Stimulated activated naive CD4-positive, alpha-beta T cell (primary cell): ENCODE measurements at regions not wholly inside any gene's neighbourhood (a gene's known extent, or its start where the extent isn't known, plus 50 kb on each side); places are given as distances from the start of the nearest gene placed in this dataset.

Source experiments
- DNase-seq, 6 experiments: peaks; one replicate each; lab custom pipeline; 2025; lab: John Stamatoyannopoulos, UW

DNA sequence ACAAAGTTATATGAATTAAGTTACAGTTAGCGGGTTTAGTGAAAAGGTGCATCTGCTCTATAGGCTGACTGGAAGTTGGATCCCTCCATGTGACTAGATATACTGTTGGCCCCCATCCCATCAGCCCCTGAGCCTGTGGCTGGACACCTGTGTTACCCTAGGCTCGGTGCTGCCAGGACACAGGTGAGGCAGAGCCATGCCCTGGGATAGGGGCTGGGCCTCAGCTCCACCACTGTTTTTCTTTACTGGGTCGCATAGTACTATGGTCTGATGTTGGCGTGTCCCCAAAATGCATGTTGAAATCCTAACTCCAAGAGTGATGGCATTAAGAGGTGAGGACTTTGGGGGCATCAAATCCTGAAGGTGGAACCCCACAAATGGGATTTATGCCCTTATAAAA lies 638.6 kb upstream of the ID2 start:
- DNase-seq: no peak

DNA sequence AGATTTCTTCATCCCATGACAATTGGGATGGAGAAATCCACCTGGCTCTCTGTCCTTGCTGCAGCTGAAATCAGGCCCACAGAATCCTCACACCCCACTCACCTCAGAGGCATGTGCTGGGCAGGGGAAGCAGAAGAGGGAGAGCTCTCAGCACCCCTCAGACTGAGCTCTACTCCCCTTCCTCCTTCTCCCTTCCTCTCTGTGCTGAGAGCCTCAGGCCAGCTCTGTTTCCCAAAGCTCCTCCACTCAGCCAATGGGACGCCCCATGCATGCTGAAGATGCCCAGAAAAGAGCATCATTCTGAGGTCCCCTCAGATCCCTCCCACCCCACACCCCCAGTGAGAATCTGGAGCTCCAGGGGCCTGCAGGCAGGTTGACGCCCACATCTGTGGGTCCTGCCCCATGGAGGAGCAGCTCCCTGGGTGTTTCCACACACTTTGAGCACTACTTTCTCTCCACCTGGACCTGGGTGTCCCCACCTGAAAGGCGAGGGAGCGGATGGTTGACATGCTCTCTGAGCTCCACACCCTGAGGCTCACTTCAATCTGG lies 637.7 kb upstream of the ID2 start:
- DNase-seq: no peak

DNA sequence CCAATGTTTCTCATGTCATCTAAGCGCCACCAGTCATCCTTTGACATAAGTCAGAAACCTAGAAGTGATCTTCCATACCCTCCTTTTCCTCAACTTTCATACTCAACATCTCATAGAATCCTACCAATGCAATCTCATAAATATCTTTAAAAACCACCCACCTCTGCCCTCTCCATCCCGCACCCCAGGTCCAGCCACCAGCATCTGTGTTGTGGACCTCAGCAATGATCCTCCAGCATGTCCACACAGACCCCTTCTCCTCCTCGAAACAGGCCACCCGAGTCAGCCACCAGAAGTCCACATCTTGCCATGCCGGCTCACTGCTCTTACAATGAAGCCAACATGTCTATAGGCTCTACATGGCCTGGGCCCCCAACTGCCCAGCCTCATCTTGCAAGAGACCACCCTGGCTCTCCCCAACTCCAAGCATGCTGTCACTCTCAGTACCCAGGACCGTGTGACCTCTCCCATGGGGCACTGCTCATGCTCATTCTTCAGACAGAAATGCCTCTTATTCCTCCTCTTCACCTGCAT lies 636.7 kb upstream of the ID2 start:
- no peak for DNase-seq

GRCh38 chr2:8046849-8047248 lies 635.0 kb upstream of the ID2 start:
- DNase-seq: no peak

- DNase-seq: no peak
Observed at GRCh38 chr2:8049176-8049575, 632.7 kb upstream of the ID2 start.

GRCh38 chr2:8049851-8050571 lies 631.8 kb upstream of the ID2 start:
- DNase-seq: no peak

GRCh38 chr2:8053216-8053615 lies 628.6 kb upstream of the ID2 start:
- DNase-seq: no peak

GRCh38 chr2:8054070-8054469 lies 627.8 kb upstream of the ID2 start:
- no peak for DNase-seq

DNA sequence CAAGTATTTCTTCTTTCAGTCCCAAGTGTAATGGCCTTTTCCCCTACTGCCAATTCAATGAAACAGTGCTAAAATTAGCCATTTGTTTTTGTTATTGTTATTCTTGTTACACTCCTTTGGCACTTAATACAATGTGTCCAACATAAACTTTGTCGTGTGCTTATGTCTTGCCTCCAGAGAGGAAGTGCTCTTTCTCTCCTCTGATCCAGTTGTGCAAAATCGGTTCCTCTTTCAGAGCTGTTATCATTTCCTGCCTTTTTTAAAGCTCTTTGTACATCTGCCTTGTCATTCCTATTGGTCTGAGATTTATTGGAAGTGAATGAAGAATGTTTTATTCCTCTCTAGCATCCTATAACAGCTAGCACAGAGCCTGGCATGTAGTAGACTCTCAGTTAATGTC lies 623.2 kb upstream of the ID2 start:
- DNase-seq: no peak

DNA sequence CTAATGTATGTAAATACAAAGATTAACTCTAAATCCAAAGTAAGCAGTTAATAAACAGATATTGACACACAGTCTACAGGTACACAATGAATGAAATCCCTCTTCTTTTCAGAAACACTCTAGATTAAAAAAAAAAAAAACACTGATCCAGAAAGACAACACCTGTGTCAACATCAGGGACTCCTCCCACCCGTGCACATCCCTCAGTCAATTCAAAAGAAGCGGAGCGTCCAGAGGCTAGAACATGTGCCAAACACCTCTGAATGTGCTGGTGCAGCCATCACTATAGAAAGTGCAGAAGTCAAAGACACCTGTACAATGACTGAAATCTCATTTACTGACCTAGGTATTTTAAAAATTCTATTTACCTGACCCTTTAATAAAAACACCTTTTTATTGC lies 622.6 kb upstream of the ID2 start:
- no peak for DNase-seq

GRCh38 chr2:8059794-8060193 lies 622.1 kb upstream of the ID2 start:
- DNase-seq: no peak

GRCh38 chr2:8061219-8061618 lies 620.6 kb upstream of the ID2 start:
- DNase-seq: no peak

GRCh38 chr2:8064603-8065002 lies 617.3 kb upstream of the ID2 start:
- DNase-seq: no peak

DNA sequence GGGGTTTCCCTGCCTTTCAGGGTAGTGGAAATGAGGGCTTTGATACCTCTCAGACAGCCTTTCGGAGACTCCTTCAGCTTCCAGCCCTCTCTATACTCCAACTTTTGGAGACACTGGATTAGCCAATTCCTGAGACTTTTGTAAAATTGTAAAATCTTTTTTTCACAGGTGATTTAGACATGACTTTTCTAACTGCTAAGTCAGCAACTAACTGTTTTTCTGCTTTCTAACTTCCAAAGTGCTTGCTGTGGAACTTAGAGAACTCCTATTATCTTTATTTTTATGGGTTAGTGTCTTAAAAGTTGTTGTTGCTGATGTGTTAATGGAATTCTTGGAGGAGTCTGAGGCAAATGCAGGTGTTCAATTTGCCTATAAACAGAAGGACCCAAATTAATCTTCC lies 616.7 kb upstream of the ID2 start:
- DNase-seq: no peak

GRCh38 chr2:8067784-8068336 lies 614.0 kb upstream of the ID2 start:
- DNase-seq: no peak

DNA sequence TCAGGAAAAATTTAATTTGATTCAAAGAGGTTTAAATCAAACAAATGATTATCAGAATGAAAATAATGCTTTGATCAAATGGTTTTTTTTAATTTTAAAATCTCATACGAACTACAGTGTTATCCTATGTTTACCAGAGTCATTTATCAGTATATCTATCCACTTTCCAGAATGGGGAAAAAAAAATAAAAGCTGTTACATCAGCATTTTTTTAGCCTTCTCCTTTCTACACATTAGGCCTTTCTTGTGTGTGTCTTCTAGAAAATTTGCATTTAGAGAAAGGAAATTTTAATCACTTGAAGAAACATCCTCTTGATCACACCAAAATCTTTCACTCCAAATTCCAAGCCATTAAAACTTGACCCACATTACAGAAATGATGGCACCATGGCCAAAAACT lies 608.9 kb upstream of the ID2 start:
- DNase-seq: no peak

DNA sequence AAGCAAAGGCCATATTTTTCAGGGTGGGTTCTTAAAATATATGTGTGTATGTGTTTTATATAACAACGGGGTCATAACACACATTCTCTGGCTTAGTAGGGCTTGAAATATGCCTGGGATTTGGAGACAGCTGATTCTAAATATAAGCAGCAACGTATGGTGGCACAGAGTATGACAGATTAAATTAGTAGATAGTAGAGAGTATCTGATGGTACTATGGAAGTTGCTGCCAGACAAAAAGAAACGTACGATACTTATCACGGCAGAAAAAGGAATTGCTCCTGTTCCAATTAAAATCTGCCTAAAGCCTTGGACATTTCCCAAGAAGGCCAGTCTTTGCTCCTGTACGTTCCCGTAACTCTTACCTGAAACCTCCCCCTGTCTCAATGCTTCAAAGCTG lies 607.9 kb upstream of the ID2 start:
- no peak for DNase-seq

DNA sequence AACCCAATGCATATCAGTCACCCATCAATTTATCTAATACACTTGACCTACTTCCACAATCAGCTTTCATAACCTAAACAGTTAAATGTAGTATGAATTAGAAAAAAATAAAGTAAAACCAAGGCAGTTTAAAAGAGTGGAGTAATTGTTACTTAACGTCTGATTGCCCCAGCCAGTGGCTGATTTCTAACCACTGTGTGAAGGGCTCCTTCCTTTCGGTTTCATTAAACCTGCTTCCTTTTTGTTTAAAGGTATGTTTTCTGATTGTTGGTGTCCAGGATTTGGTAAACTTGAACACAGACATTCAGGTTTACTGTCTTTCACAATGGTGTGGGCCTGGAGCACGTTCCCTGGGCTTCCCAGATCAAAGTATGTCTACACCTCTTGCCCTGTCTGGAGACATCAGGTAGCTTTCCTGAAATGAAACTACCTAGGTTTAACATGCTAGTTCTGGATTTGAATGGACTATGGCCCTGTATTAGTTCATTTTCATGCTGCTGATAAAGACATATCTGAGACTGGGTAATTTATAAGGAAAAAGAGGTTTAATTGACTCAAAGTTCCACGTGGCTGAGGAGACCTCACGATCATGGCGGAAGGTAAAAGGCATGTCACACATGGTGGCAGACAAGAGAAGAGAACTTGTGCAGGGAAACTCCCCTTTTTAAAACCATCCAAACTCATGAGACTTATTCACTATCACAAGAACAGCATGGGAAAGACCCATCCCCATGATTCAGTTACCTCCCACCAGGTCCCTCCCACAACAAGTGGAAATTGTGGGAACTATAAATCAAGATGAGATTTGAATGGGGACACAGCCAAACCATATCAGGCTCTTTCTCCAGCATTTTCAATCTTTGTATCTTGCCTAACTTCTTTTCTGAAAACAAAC lies 605.2 kb upstream of the ID2 start:
- no peak for DNase-seq

GRCh38 chr2:8078705-8079104 lies 603.2 kb upstream of the ID2 start:
- no peak for DNase-seq

DNA sequence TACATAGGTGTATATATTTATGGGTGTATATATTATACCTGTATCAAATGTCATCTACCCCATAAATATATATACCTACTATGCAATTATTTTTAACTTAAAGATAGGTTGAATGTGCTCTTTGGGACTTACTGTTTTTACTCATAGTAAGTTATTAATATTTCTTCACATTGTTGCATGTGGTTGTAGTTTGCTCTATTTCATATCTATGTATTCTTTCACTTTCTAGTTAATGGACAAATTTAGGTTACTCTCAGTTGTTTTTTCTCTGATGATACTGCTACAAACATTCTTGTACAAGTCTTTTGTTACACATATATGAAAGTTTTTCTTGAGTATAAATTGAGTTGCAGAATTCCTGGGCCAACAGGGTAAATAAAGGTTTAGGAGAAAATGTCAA lies 601.8 kb upstream of the ID2 start:
- no peak for DNase-seq

DNA sequence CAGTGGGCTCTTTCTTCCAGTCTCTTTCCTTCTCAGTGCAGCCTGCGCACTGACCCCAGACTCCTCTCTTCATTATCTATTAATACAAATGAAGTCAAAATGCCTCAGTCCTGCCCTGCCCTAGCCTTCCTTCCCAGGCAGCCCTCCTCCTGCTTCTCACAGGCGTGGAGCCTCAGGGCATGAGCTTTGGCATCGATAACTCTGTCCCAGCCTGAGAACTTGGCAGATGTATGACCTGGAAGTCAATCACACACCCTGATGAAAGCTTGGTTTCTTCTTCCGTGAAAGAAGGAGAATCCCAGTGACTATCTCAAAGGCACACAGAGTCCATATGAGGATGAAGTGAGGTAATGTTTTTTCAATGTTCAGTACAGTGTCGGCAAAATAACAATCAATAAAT lies 600.7 kb upstream of the ID2 start:
- DNase-seq: no peak

DNA sequence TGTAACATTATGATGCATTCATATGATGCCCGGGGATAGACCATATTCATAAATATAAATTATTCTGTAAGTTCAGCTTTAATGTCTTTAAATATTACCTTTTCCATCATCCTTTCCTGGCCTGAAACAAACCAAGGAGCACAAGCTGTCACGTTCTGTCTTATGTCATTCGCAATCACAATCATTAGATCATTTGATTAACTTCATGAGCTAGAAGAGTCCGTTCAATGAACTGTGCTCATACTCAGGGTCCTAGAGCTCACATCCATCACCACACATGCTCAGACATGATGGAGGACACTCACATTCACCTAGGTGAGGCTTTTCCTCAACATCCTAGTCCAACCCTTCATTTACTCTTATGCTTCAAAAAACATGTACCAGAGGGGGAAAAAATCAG lies 599.0 kb upstream of the ID2 start:
- DNase-seq: no peak

- DNase-seq: no peak
Observed at GRCh38 chr2:8086357-8086756, 595.5 kb upstream of the ID2 start.
